Smooth muscle cell (in vitro differentiated cells): ENCODE measurements at regions not wholly inside any gene's neighbourhood (a gene's known extent, or its start where the extent isn't known, plus 50 kb on each side); places are given as distances from the start of the nearest gene placed in this dataset.

Source experiments
- DNase-seq: peaks from one replicate; lab custom pipeline; 2025; ENCODE audit not compliant: unreplicated experiment; lab: John Stamatoyannopoulos, UW
- H2AFZ ChIP-seq: fragments of 200-600 bp; sonication (generic); 2 replicates; pipeline ENCODE4 v1.6.0; 2016; ENCODE audit warnings: antibody characterized with exemption, low read depth, mild to moderate bottlenecking
- H3F3A ChIP-seq: fragments of 200-600 bp; sonication (generic); 2 replicates; pipeline ENCODE4 v1.6.0; 2017; ENCODE audit warnings: antibody characterized with exemption, low read depth
- H3K27ac ChIP-seq: fragments of 200-600 bp; sonication (generic); 2 replicates; pipeline ENCODE4 v1.5.1; 2016; ENCODE audit warnings: low read depth, mild to moderate bottlenecking
- H3K27me3 ChIP-seq: fragments of 200-600 bp; sonication (generic); 2 replicates; pipeline ENCODE4 v1.6.1; 2016; ENCODE audit warnings: low read depth, mild to moderate bottlenecking
- H3K36me3 ChIP-seq: fragments of 200-600 bp; sonication (generic); 2 replicates; pipeline ENCODE4 v1.5.1; 2016; ENCODE audit warnings: low read depth
- H3K4me1 ChIP-seq: fragments of 200-600 bp; sonication (generic); 2 replicates; pipeline ENCODE4 v1.5.1; 2016; ENCODE audit warnings: low read depth
- H3K4me2 ChIP-seq: fragments of 200-600 bp; sonication (generic); 2 replicates; pipeline ENCODE4 v1.6.0; 2016; ENCODE audit warnings: mild to moderate bottlenecking
- H3K4me3 ChIP-seq: fragments of 200-600 bp; sonication (generic); 2 replicates; pipeline ENCODE4 v1.5.1; 2016; ENCODE audit warnings: mild to moderate bottlenecking
- H3K79me2 ChIP-seq: fragments of 200-600 bp; sonication (generic); 2 replicates; pipeline ENCODE4 v1.6.0; 2016; ENCODE audit warnings: low read depth, mild to moderate bottlenecking
- H3K9ac ChIP-seq: fragments of 200-600 bp; sonication (generic); 2 replicates; pipeline ENCODE4 v1.6.0; 2016; ENCODE audit warnings: low read depth
- H3K9me3 ChIP-seq: fragments of 200-600 bp; sonication (generic); replicated peaks from 2 replicates; pipeline ENCODE4 v1.5.1; 2016; ENCODE audit warnings: low read depth
- H4K20me1 ChIP-seq: fragments of 200-600 bp; sonication (generic); 2 replicates; pipeline ENCODE4 v1.6.0; 2016; ENCODE audit warnings: low read depth
- CTCF ChIP-seq: fragments of 200-600 bp; sonication (generic); IDR thresholded peaks from 2 replicates; pipeline ENCODE4 v1.5.1; 2017; ENCODE audit warnings: borderline replicate concordance, mild to moderate bottlenecking, antibody characterized with exemption; ENCODE audit not compliant: insufficient read depth, poor library complexity, severe bottlenecking
- WGBS: methylation state at CpG from one replicate; pipeline ENCODE4 v1.1.7; 2016; ENCODE audit warnings: low lambda C conversion rate; 5-methylcytosine and 5-hydroxymethylcytosine counted together

- 63% methylated on average over 8 of the region's 8 CpGs for WGBS
- DNase-seq, result no peak
- TF ChIP-seq CTCF, result no peak
- H3K27ac ChIP-seq, result peak overlapping the region; percentile 36
- H3K9me3 ChIP-seq, result no peaks in the 10 kb centered on the region
- H3K4me1 ChIP-seq, result peaks cover 10% of the 10 kb centered on the region
- H3K4me3 ChIP-seq, result no peak overlapping the region
- no peaks in the 10 kb centered on the region for H3K36me3 ChIP-seq
- H3K9ac ChIP-seq, result no peak overlapping the region
- H3K27me3 ChIP-seq, result no peaks in the 10 kb centered on the region
- H3F3A ChIP-seq, result no peaks in the 10 kb centered on the region
- no peaks in the 10 kb centered on the region for H4K20me1 ChIP-seq
- H3K79me2 ChIP-seq, result no peaks in the 10 kb centered on the region
- H3K4me2 ChIP-seq, result no peak overlapping the region
- no peak overlapping the region for H2AFZ ChIP-seq
Observed at GRCh38 chr12:80040075-80040738, 59.1 kb upstream of the OTOGL start.

- H3K4me3 ChIP-seq, result no peak overlapping the region
- H3K4me1 ChIP-seq, result peaks cover 9% of the 10 kb centered on the region
- no peak overlapping the region for H3K9ac ChIP-seq
- no peaks in the 10 kb centered on the region for H3F3A ChIP-seq
- WGBS, result 84% methylated on average over 4 of the region's 4 CpGs
- no peak for DNase-seq
- H3K36me3 ChIP-seq, result no peaks in the 10 kb centered on the region
- no peaks in the 10 kb centered on the region for H3K27me3 ChIP-seq
- no peak overlapping the region for H3K27ac ChIP-seq
- no peak overlapping the region for H3K4me2 ChIP-seq
- no peaks in the 10 kb centered on the region for H3K79me2 ChIP-seq
- no peaks in the 10 kb centered on the region for H4K20me1 ChIP-seq
- H2AFZ ChIP-seq, result peak overlapping the region; percentile 22
- H3K9me3 ChIP-seq, result no peaks in the 10 kb centered on the region
- no peak for TF ChIP-seq CTCF
Observed at GRCh38 chr12:80038062-80038560, 61.2 kb upstream of the OTOGL start.

GRCh38 chr12:80033448-80033847 is 65.9 kb upstream of the OTOGL start:
- TF ChIP-seq CTCF, result no peak
- peak overlapping the region; percentile 68 for H3K4me2 ChIP-seq
- H3K4me3 ChIP-seq, result no peak overlapping the region
- DNase-seq, result no peak
- H3F3A ChIP-seq, result no peaks in the 10 kb centered on the region
- no peaks in the 10 kb centered on the region for H4K20me1 ChIP-seq
- H3K4me1 ChIP-seq, result peaks cover 14% of the 10 kb centered on the region
- peak overlapping the region; percentile 90 for H3K27ac ChIP-seq
- H3K79me2 ChIP-seq, result no peaks in the 10 kb centered on the region
- peak overlapping the region; percentile 62 for H3K9ac ChIP-seq
- 37% methylated on average over 2 of the region's 2 CpGs for WGBS
- no peaks in the 10 kb centered on the region for H3K36me3 ChIP-seq
- H3K9me3 ChIP-seq, result no peaks in the 10 kb centered on the region
- H2AFZ ChIP-seq, result peak overlapping the region; percentile 48
- no peaks in the 10 kb centered on the region for H3K27me3 ChIP-seq

- WGBS, result 76% methylated on average over 1 of the region's 1 CpG
- Histone ChIP-seq H3K9me3 (no peaks in the 10 kb centered on the region), H3K27ac (peak overlapping the region; percentile 90), H3F3A (no peaks in the 10 kb centered on the region), H4K20me1 (no peaks in the 10 kb centered on the region), H3K9ac (peak overlapping the region; percentile 62), H3K4me2 (peak overlapping the region; percentile 68), H3K27me3 (no peaks in the 10 kb centered on the region), H3K4me3 (no peak overlapping the region), H3K79me2 (no peaks in the 10 kb centered on the region), H3K36me3 (no peaks in the 10 kb centered on the region), H3K4me1 (peaks cover 14% of the 10 kb centered on the region), H2AFZ (peak overlapping the region; percentile 48)
- no peak for DNase-seq
- TF ChIP-seq CTCF, result no peak
Observed at GRCh38 chr12:80032946-80033345, 66.4 kb upstream of the OTOGL start.
